ENCODE measurements at regions not wholly inside any gene's neighbourhood (a gene's known extent, or its start where the extent isn't known, plus 50 kb on each side); places are given as distances from the start of the nearest gene placed in this dataset.
A peak's percentile ranks its signal among the peaks of the same experiment; 100 is the strongest.

- H3K4me2 ChIP-seq = no peak overlapping the region
- CTCF ChIA-PET = no interaction called here
Measured at GRCh38 chr7:41206267-41206666, 496.6 kb downstream of the INHBA start.

More at GRCh38 chr7:41206267-41206666, 496.6 kb downstream of the INHBA start:
- no peaks in the 10 kb centered on the region for H3K36me3 ChIP-seq (replicated peaks in 1 of 2; ENCODE audit: control insufficient read depth in 1 of 2, insufficient read depth in 2 of 2, low read length in 1 of 2)
- DNase-seq = no peak
- TF ChIP-seq FOSL2 (IDR thresholded peaks at IDR 0.05; ENCODE audit: borderline replicate concordance, low read depth) = no peak
- TF ChIP-seq, protein P1, sequence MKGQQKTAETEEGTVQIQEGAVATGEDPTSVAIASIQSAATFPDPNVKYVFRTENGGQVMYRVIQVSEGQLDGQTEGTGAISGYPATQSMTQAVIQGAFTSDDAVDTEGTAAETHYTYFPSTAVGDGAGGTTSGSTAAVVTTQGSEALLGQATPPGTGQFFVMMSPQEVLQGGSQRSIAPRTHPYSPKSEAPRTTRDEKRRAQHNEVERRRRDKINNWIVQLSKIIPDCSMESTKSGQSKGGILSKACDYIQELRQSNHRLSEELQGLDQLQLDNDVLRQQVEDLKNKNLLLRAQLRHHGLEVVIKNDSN (IDR thresholded peaks at IDR 0.05; ENCODE audit: borderline replicate concordance, low read depth) = no peak
- TF ChIP-seq, protein P2, sequence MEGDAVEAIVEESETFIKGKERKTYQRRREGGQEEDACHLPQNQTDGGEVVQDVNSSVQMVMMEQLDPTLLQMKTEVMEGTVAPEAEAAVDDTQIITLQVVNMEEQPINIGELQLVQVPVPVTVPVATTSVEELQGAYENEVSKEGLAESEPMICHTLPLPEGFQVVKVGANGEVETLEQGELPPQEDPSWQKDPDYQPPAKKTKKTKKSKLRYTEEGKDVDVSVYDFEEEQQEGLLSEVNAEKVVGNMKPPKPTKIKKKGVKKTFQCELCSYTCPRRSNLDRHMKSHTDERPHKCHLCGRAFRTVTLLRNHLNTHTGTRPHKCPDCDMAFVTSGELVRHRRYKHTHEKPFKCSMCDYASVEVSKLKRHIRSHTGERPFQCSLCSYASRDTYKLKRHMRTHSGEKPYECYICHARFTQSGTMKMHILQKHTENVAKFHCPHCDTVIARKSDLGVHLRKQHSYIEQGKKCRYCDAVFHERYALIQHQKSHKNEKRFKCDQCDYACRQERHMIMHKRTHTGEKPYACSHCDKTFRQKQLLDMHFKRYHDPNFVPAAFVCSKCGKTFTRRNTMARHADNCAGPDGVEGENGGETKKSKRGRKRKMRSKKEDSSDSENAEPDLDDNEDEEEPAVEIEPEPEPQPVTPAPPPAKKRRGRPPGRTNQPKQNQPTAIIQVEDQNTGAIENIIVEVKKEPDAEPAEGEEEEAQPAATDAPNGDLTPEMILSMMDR (IDR thresholded peaks at IDR 0.05) = no peak
- TF ChIP-seq NFIC (IDR thresholded peaks at IDR 0.05; ENCODE audit: borderline replicate concordance) = no peak
- TF ChIP-seq, protein P3, sequence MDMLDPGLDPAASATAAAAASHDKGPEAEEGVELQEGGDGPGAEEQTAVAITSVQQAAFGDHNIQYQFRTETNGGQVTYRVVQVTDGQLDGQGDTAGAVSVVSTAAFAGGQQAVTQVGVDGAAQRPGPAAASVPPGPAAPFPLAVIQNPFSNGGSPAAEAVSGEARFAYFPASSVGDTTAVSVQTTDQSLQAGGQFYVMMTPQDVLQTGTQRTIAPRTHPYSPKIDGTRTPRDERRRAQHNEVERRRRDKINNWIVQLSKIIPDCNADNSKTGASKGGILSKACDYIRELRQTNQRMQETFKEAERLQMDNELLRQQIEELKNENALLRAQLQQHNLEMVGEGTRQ (IDR thresholded peaks at IDR 0.05; ENCODE audit: borderline replicate concordance, low read depth, low read length) = no peak
- TF ChIP-seq MXI1 (IDR thresholded peaks at IDR 0.05; ENCODE audit: low read depth, low read length) = no peak
- no peak for TF ChIP-seq RXRA (IDR thresholded peaks at IDR 0.05; ENCODE audit: borderline replicate concordance, low read depth)
- TF ChIP-seq TEAD4 (IDR thresholded peaks at IDR 0.05; ENCODE audit: borderline replicate concordance, insufficient read depth) = no peak
- TF ChIP-seq GABPA (IDR thresholded peaks at IDR 0.05; ENCODE audit: low read depth) = no peak
- no peak for TF ChIP-seq EP300 (IDR thresholded peaks at IDR 0.05; ENCODE audit: borderline replicate concordance in 1 of 2, low read depth in 1 of 2, low read length in 1 of 2)
- TF ChIP-seq JUND (IDR thresholded peaks at IDR 0.05) = no peak
- TF ChIP-seq TCF12 (IDR thresholded peaks at IDR 0.05) = no peak
- TF ChIP-seq REST (IDR thresholded peaks at IDR 0.05; ENCODE audit: low read depth, low read length) = no peak
- H3K9ac ChIP-seq = no peak overlapping the region
- 61% methylated on average over 2 of the region's 2 CpGs for WGBS (ENCODE audit: low lambda C conversion rate)
- no peaks in the 10 kb centered on the region for H3K79me2 ChIP-seq (ENCODE audit: insufficient read depth)
- H3K27ac ChIP-seq (ENCODE audit: low read depth in 2 of 2, low read length in 1 of 2) = no peak overlapping the region
- H3K4me1 ChIP-seq (ENCODE audit: control insufficient read depth in 1 of 2, insufficient read depth in 2 of 2, low read depth in 1 of 2, low read length in 1 of 2) = no peaks in the 10 kb centered on the region
- peak overlapping the region; percentile 1; the same call in 1 of the 2 replicates for H2AFZ ChIP-seq (ENCODE audit: low read depth)
- no peak overlapping the region for H3K4me3 ChIP-seq (ENCODE audit: low read depth in 2 of 2, low read length in 1 of 2)
- H3K27me3 ChIP-seq (ENCODE audit: insufficient read depth) = no peaks in the 10 kb centered on the region
- POLR2A ChIA-PET = no interaction called here
- H3F3A ChIP-seq (replicated peaks; ENCODE audit: insufficient read depth) = peaks cover 6% of the 10 kb centered on the region
- H4K20me1 ChIP-seq (ENCODE audit: insufficient read depth) = no peaks in the 10 kb centered on the region
- H3K9me3 ChIP-seq = no peaks in the 10 kb centered on the region
- H3K9me2 ChIP-seq = no peaks in the 10 kb centered on the region

All from SK-N-SH (cell line).